ENCODE measurements at regions not wholly inside any gene's neighbourhood (a gene's known extent, or its start where the extent isn't known, plus 50 kb on each side); places are given as distances from the start of the nearest gene placed in this dataset.

DNA sequence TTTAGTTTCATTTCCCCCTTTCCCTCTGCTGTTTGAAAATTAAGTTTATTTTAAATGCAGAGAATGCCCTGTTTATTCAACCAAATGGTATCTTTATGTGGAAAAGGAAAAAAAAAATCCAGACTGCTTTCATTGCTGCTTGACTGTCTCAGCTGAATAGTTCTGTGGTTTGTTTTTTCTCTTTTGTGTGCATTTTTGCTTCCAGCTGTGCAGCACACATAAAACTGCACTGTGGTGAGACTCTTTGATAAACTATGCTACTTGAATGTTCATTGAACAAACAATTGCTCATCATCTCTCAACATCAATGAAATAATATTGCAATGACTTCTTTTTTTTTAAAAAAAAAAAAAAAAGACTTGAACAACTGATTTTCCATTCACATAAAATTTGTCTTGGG, 78.6 kb upstream of the GLI3 start:
- DNase-seq (ENCODE audit: low read depth in 2 of 2), result no peak

DNA sequence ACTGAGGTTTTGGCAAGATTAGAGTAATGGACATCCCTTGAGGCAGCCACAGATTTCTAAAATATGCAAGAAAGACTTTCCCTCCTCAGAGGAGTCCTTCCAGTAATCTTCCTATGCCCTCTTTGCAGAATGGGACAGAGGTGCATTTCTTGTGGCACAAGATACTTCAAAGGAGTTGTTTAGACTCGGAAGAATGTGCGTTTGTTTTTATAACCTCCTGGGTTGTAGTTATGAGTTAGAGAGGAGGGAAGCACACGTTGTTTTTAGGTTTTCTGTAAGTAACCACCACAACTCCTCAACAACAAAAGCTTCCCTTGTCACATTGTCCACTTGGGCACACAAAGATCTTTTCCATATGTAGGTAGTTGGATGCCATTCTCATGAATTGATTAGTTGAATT, 78.1 kb upstream of the GLI3 start:
- no peak for DNase-seq (ENCODE audit: low read depth in 2 of 2)

DNA sequence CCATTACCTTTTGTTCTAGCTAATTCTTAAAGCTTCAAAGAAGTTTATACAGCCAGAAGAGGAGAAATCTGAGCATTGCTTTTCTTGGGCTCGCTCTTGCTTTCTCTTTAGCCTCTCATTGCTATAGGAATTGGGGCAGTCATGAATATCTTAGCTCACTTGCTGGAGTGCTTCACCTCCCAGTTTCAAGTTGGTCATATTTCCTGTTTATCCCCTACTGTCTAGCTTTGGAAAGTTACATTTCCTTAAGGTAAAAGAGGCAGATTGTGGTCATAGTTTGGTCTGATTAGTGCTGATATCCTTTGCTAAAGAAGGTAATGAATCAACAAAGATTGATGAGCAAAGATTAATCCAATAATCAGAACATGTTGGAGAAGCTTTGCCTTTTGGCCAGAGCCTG, 77.7 kb upstream of the GLI3 start:
- DNase-seq (ENCODE audit: low read depth in 2 of 2), result peak in 1 of 2 donors; percentile 74

DNA sequence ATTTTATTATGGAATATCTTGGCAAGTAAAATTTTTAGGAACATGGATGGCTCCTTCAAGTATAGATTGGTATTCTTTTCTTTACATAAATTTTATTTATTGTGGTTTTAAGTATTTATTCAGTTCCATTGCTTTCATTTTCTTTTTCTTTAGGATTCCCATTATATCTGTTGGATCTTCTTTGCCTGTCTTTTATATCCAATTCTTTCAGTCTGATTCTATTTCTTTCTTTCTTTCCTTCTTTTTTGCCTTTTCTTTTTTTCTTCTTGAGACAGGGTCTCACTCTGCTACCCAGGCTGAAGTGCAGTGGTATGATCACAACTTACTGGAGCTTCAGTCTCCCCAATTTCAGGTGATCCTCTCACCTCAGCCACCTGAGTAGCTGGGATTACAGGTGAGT, 74.2 kb upstream of the GLI3 start:
- no peak for DNase-seq (ENCODE audit: low read depth in 2 of 2)

DNA sequence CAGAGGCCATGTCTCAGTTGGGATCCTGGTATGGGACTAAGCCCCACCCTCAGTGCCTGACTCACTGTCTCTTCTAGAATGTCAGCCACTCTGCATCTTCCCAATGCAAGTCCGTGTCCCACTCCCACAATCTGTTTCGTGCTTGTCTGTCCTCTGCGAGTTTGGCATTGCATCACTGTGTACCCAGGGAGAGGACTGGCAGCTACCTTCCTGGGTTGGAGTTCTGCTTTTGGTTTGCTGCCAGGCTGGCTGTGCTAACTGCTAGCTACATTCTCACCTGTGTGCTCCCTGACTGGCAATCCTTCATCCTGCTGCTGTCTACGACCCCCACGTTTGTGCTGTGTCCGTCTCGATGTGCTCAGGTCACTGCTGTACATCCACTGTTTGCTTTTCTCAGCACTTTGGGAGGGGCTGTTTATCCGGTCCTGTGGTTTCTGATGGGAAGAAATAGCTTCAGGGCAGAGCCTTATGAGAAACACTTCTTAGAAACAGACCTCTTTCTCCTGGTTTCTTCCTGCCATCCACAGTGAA, 56.0 kb upstream of the GLI3 start:
- no peak for DNase-seq (ENCODE audit: low read depth in 2 of 2)

DNA sequence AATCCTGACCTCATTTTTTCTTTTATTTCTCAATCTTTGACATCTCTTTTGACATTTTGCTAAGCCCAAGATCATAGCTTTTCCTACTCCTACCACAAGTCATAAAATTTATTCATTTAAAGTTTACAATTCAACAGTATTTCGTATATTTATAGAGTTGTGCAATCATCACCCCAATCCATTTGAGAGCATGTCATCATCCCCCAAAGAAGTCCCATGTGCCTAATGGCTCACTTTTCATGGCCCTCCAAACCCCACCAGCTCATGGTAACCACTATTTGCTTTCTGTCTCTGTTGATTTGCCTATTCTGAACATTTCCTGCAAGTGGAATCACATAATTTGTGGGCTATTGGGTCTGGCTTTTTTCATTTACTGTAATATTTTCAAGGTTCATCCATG, 52.5 kb upstream of the GLI3 start:
- no peak for DNase-seq (ENCODE audit: low read depth in 2 of 2)
